Panc1 (cell line): ENCODE measurements at regions not wholly inside any gene's neighbourhood (a gene's known extent, or its start where the extent isn't known, plus 50 kb on each side); places are given as distances from the start of the nearest gene placed in this dataset.

Source experiments
- CTCF ChIP-seq: fragments of 450-650 bp; IDR thresholded peaks from 2 replicates; pipeline ENCODE4 v1.5.1; 2017; ENCODE audit warnings: mild to moderate bottlenecking
- POLR2AphosphoS5 ChIP-seq: IDR thresholded peaks from 2 replicates; pipeline ENCODE4 v1.6.1; 2012; ENCODE audit warnings: mild to moderate bottlenecking, low read depth, low read length, moderate library complexity
- REST ChIP-seq, 2 experiments: IDR thresholded peaks; 2 replicates each; pipeline ENCODE4 v1.6.1; 2011 to 2012; ENCODE audit warnings: low read depth in 2 of 2, control low read depth in 1 of 2, low read length in 1 of 2, mild to moderate bottlenecking in 1 of 2, moderate library complexity in 1 of 2; ENCODE audit not compliant: insufficient read depth in 1 of 2
- SIN3A ChIP-seq: IDR thresholded peaks from 2 replicates; pipeline ENCODE4 v1.6.1; 2012; ENCODE audit warnings: low read depth, mild to moderate bottlenecking, low read length, moderate library complexity, borderline replicate concordance; ENCODE audit not compliant: insufficient read depth
- TCF7L2 ChIP-seq: IDR thresholded peaks from 2 replicates; pipeline ENCODE4 v1.6.1; 2011; ENCODE audit warnings: mild to moderate bottlenecking, low read depth, low read length, inconsistent platforms

- TF ChIP-seq POLR2AphosphoS5 (no peak), CTCF (no peak), SIN3A (no peak), TCF7L2 (no peak), REST (IDR thresholded peaks at IDR 0.05; ENCODE audit: insufficient read depth in 1 of 2, low read depth in 2 of 2, low read length in 1 of 2) (no peak)
These were observed 643.0 kb downstream of the HDGFL1 start for GRCh38 chr6:23212398-23212797.
